Vagina (tissue), 2 donors: ENCODE measurements at regions not wholly inside any gene's neighbourhood (a gene's known extent, or its start where the extent isn't known, plus 50 kb on each side); places are given as distances from the start of the nearest gene placed in this dataset.

Experiments
- CTCF ChIP-seq, 3 experiments: fragments of 450-650 bp in 2 of 3; fragments of 200-600 bp in 1 of 3; sonication (generic) in 1 of 3; IDR thresholded peaks; one replicate each; pipeline ENCODE4 v1.5.1; 2017 to 2019; ENCODE audit warnings: antibody characterized with exemption in 3 of 3, mild to moderate bottlenecking in 2 of 3, moderate library complexity in 2 of 3
- POLR2A ChIP-seq, 2 donors: fragments of 450-650 bp; IDR thresholded peaks; one replicate each; pipeline ENCODE4 v1.6.1; 2017; ENCODE audit warnings: antibody characterized with exemption in 2 of 2, mild to moderate bottlenecking in 2 of 2, moderate library complexity in 2 of 2
- POLR2AphosphoS5 ChIP-seq, 2 donors: sonication (generic); formaldehyde crosslinking; IDR thresholded peaks; one replicate each; pipeline ENCODE4 v1.9.0; 2017; ENCODE audit warnings: antibody characterized with exemption in 2 of 2, mild to moderate bottlenecking in 2 of 2, low read depth in 1 of 2; ENCODE audit not compliant: insufficient read depth in 1 of 2

GRCh38 chr5:175783739-175784138 lies 87.6 kb upstream of the CPLX2 start:
- no peak for TF ChIP-seq POLR2AphosphoS5 (IDR thresholded peaks at IDR 0.05; ENCODE audit: insufficient read depth in 1 of 2, low read depth in 1 of 2)
- TF ChIP-seq CTCF (IDR thresholded peaks at IDR 0.05), result no peak
- no peak for TF ChIP-seq POLR2A (IDR thresholded peaks at IDR 0.05)
